ENCODE measurements at regions not wholly inside any gene's neighbourhood (a gene's known extent, or its start where the extent isn't known, plus 50 kb on each side); places are given as distances from the start of the nearest gene placed in this dataset.

DNA sequence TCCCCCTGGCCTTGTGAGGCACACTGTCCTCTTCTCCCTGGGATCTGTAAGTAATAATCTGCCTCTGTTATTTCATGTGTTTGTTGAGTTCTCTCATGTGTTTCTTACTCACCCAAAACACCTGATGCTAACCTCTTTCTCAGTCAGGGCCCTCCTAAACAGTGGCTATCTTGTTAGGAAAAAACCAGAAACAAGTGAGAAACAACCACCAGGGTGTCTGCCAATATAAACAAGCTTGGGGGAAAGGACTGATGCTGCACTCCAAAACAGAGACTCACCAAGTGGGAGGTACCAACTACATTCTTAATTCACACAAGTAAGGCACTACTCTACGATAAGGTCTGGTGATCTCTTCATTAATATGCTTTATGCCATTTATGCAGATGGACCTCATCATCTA lies 564.4 kb downstream of the SEMA5A start:
- DNase-seq (ENCODE audit: low read depth) = no peak

GRCh38 chr5:8984386-8984785 lies 561.5 kb downstream of the SEMA5A start:
- DNase-seq (ENCODE audit: low read depth) = no peak
